SK-N-SH treated with all-trans-retinoic acid at 6 μM for 48 hours (cell line): ENCODE measurements at regions not wholly inside any gene's neighbourhood (a gene's known extent, or its start where the extent isn't known, plus 50 kb on each side); places are given as distances from the start of the nearest gene placed in this dataset.

Experiments
- ARNTL ChIP-seq: fragments of 450-650 bp; formaldehyde crosslinking; IDR thresholded peaks from 2 replicates; pipeline ENCODE4 v1.5.0; 2020; ENCODE audit warnings: low read depth, mild to moderate bottlenecking, moderate library complexity, borderline replicate concordance
- CREB5 ChIP-seq: fragments of 250-450 bp; sonication (Bioruptor Pico); IDR thresholded peaks from 2 replicates; pipeline ENCODE4 v1.5.1; 2020; ENCODE audit warnings: low read depth, mild to moderate bottlenecking, moderate library complexity
- OSR1 ChIP-seq: fragments of 250-450 bp; sonication (Bioruptor Pico); IDR thresholded peaks from 2 replicates; pipeline ENCODE4 v1.8.0; 2022; ENCODE audit warnings: moderate library complexity, mild to moderate bottlenecking, inconsistent platforms
- PATZ1 ChIP-seq: fragments of 250-450 bp; sonication (Bioruptor Pico); IDR thresholded peaks from 2 replicates; pipeline ENCODE4 v1.8.0; 2020; ENCODE audit warnings: mild to moderate bottlenecking, moderate library complexity, borderline replicate concordance
- RARB ChIP-seq: fragments of 250-450 bp; sonication (Bioruptor Pico); IDR thresholded peaks from 2 replicates; pipeline ENCODE4 v1.8.0; 2021; ENCODE audit warnings: mild to moderate bottlenecking, moderate library complexity
- SNAI2 ChIP-seq: fragments of 250-450 bp; sonication (Bioruptor Pico); IDR thresholded peaks from 2 replicates; pipeline ENCODE4 v1.5.0; 2020; ENCODE audit warnings: mild to moderate bottlenecking, moderate library complexity
- TCF4 ChIP-seq: fragments of 250-450 bp; sonication (Bioruptor Pico); IDR thresholded peaks from 2 replicates; pipeline ENCODE4 v1.8.0; 2021; ENCODE audit warnings: mild to moderate bottlenecking, moderate library complexity, borderline replicate concordance
- TOX ChIP-seq: fragments of 250-450 bp; sonication (Bioruptor Pico); IDR thresholded peaks from 2 replicates; pipeline ENCODE4 v1.8.0; 2021; ENCODE audit warnings: mild to moderate bottlenecking, moderate library complexity, borderline replicate concordance
- ZFP30 ChIP-seq: fragments of 450-650 bp; formaldehyde crosslinking; IDR thresholded peaks from 2 replicates; pipeline ENCODE4 v1.5.0; 2022; ENCODE audit warnings: mild to moderate bottlenecking, moderate library complexity
- ZNF565 ChIP-seq: fragments of 450-650 bp; formaldehyde crosslinking; conservative IDR thresholded peaks from 2 replicates; pipeline ENCODE4 v1.5.0; 2020; ENCODE audit warnings: low read depth, mild to moderate bottlenecking, moderate library complexity
- ZNF70 ChIP-seq: fragments of 450-650 bp; formaldehyde crosslinking; IDR thresholded peaks from 2 replicates; pipeline ENCODE4 v1.5.0; 2020; ENCODE audit warnings: mild to moderate bottlenecking, moderate library complexity
- TF ChIP-seq, protein P1 (sequence below): fragments of 250-450 bp; sonication (Bioruptor Pico); IDR thresholded peaks from 2 replicates; pipeline ENCODE4 v1.8.0; 2021; ENCODE audit warnings: low read depth, mild to moderate bottlenecking, moderate library complexity, borderline replicate concordance

GRCh38 chr11:69962152-69962551 is 116.0 kb upstream of the ANO1 start:
- no peak for TF ChIP-seq TCF4 (CRISPR knock-in tag)
- TF ChIP-seq SNAI2 (CRISPR knock-in tag), result no peak
- no peak for TF ChIP-seq RARB (CRISPR knock-in tag)
- TF ChIP-seq, protein P1, sequence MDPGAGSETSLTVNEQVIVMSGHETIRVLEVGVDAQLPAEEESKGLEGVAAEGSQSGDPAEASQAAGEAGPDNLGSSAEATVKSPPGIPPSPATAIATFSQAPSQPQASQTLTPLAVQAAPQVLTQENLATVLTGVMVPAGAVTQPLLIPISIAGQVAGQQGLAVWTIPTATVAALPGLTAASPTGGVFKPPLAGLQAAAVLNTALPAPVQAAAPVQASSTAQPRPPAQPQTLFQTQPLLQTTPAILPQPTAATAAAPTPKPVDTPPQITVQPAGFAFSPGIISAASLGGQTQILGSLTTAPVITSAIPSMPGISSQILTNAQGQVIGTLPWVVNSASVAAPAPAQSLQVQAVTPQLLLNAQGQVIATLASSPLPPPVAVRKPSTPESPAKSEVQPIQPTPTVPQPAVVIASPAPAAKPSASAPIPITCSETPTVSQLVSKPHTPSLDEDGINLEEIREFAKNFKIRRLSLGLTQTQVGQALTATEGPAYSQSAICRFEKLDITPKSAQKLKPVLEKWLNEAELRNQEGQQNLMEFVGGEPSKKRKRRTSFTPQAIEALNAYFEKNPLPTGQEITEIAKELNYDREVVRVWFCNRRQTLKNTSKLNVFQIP (CRISPR knock-in tag), result no peak
- no peak for TF ChIP-seq ZNF70 (CRISPR knock-in tag)
- no peak for TF ChIP-seq ARNTL (CRISPR knock-in tag)
- TF ChIP-seq ZNF565 (CRISPR knock-in tag), result no peak
- TF ChIP-seq ZFP30 (CRISPR knock-in tag), result no peak
- no peak for TF ChIP-seq CREB5
- TF ChIP-seq PATZ1 (CRISPR knock-in tag), result no peak
- TF ChIP-seq OSR1 (CRISPR knock-in tag), result no peak
- no peak for TF ChIP-seq TOX (CRISPR knock-in tag)
